ENCODE measurements at regions not wholly inside any gene's neighbourhood (a gene's known extent, or its start where the extent isn't known, plus 50 kb on each side); places are given as distances from the start of the nearest gene placed in this dataset.

GRCh38 chr17:72422505-72423285 lies 301.9 kb downstream of the SOX9 start:
- intact Hi-C loops (cut with DNase I; ENCODE audit: low total_unique reads), result no loop called here

GRCh38 chr17:72423286-72423589 lies 302.4 kb downstream of the SOX9 start:
- Histone ChIP-seq H3K27ac (no peak overlapping the region), H3K9me3 (no peaks in the 10 kb centered on the region), H3K27me3 (no peaks in the 10 kb centered on the region), H3K4me3 (no peak overlapping the region), H3K4me1 (no peaks in the 10 kb centered on the region), H3K36me3 (ENCODE audit: low read depth, missing control alignments) (no peaks in the 10 kb centered on the region)
- WGBS, 2 donors, result 90 to 95% methylated on average over 5 of the region's 5 CpGs
- intact Hi-C loops (cut with DNase I; ENCODE audit: low total_unique reads), result no loop called here
- TF ChIP-seq POLR2A (IDR thresholded peaks at IDR 0.05), result no peak
- no peak for TF ChIP-seq CTCF (IDR thresholded peaks at IDR 0.05)
- no peak for DNase-seq

More at GRCh38 chr17:72422505-72423285, 301.9 kb downstream of the SOX9 start:
- Histone ChIP-seq H3K27ac (no peak overlapping the region), H3K27me3 (no peaks in the 10 kb centered on the region), H3K4me1 (no peaks in the 10 kb centered on the region), H3K9me3 (no peaks in the 10 kb centered on the region), H3K4me3 (no peak overlapping the region), H3K36me3 (ENCODE audit: low read depth, missing control alignments) (no peaks in the 10 kb centered on the region)
- TF ChIP-seq CTCF (IDR thresholded peaks at IDR 0.05) (no peak), POLR2A (IDR thresholded peaks at IDR 0.05) (no peak)
- 74 to 88% methylated on average over 13 to 21 of the region's 21 CpGs for WGBS, 2 donors
- no peak for DNase-seq

GRCh38 chr17:72423718-72424117 lies 302.9 kb downstream of the SOX9 start:
- no peaks in the 10 kb centered on the region for H3K4me1 ChIP-seq
- H3K9me3 ChIP-seq, result no peaks in the 10 kb centered on the region
- TF ChIP-seq POLR2A (IDR thresholded peaks at IDR 0.05), result no peak
- TF ChIP-seq CTCF (IDR thresholded peaks at IDR 0.05), result no peak
- no peak overlapping the region for H3K4me3 ChIP-seq
- H3K27me3 ChIP-seq, result no peaks in the 10 kb centered on the region
- no peak overlapping the region for H3K27ac ChIP-seq
- no peak for DNase-seq
- no peaks in the 10 kb centered on the region for H3K36me3 ChIP-seq (ENCODE audit: low read depth, missing control alignments)
- WGBS, 2 donors, result 78 to 82% methylated on average over 14 of the region's 14 CpGs
- intact Hi-C loops (cut with DNase I; ENCODE audit: low total_unique reads), result no loop called here

- H3K27me3 ChIP-seq, result no peaks in the 10 kb centered on the region
- WGBS, 2 donors, result 93 to 97% methylated on average over 11 to 12 of the region's 12 CpGs
- no peak for DNase-seq
- no peaks in the 10 kb centered on the region for H3K9me3 ChIP-seq
- TF ChIP-seq CTCF (IDR thresholded peaks at IDR 0.05) (no peak), POLR2A (IDR thresholded peaks at IDR 0.05) (no peak)
- H3K4me3 ChIP-seq, result no peak overlapping the region
- no peaks in the 10 kb centered on the region for H3K36me3 ChIP-seq (ENCODE audit: low read depth, missing control alignments)
- intact Hi-C loops (cut with DNase I; ENCODE audit: low total_unique reads), result no loop called here
- no peaks in the 10 kb centered on the region for H3K4me1 ChIP-seq
- H3K27ac ChIP-seq, result no peak overlapping the region
These were observed 303.8 kb downstream of the SOX9 start for GRCh38 chr17:72424505-72425117.

All from testis (tissue), 2 donors.